Lower lobe of right lung (tissue), 2 donors: ENCODE measurements at regions not wholly inside any gene's neighbourhood (a gene's known extent, or its start where the extent isn't known, plus 50 kb on each side); places are given as distances from the start of the nearest gene placed in this dataset.

Experiments used
- ATAC-seq, 2 donors: fragments of 200-7000 bp; cut with Tn5 transposase; one replicate each; pipeline ENCODE4 v1.9.1; 2020 to 2022; ENCODE audit warnings: mild to moderate bottlenecking in 2 of 2, moderate library complexity in 2 of 2
- DNase-seq: peaks from one replicate; pipeline ENCODE4 v3.0.0-alpha.2; 2020
- H3K27ac ChIP-seq: fragments of 200-600 bp; one replicate; pipeline ENCODE4 v1.8.0; 2022
- H3K27me3 ChIP-seq: fragments of 200-600 bp; one replicate; pipeline ENCODE4 v1.8.0; 2022; ENCODE audit warnings: low read depth
- H3K36me3 ChIP-seq: fragments of 200-600 bp; one replicate; pipeline ENCODE4 v1.8.0; 2022; ENCODE audit warnings: mild to moderate bottlenecking
- H3K4me1 ChIP-seq: fragments of 200-600 bp; one replicate; pipeline ENCODE4 v1.8.0; 2022
- H3K4me3 ChIP-seq: fragments of 200-600 bp; one replicate; pipeline ENCODE4 v1.8.0; 2022; ENCODE audit warnings: mild to moderate bottlenecking
- H3K9me3 ChIP-seq: fragments of 200-600 bp; one replicate; pipeline ENCODE4 v1.8.0; 2022
- CTCF ChIP-seq: fragments of 200-600 bp; IDR thresholded peaks from one replicate; pipeline ENCODE4 v1.8.0; 2022; ENCODE audit warnings: antibody characterized with exemption, mild to moderate bottlenecking
- intact Hi-C: fragments of 100-400 bp; cut with DNase I; formaldehyde crosslinking; loops from one replicate; pipeline ENCODE4 v1.11.0; 2022
- donor health status: DM: no; HTN: yes; CAD: no; lungs with severe emphysema.

DNA sequence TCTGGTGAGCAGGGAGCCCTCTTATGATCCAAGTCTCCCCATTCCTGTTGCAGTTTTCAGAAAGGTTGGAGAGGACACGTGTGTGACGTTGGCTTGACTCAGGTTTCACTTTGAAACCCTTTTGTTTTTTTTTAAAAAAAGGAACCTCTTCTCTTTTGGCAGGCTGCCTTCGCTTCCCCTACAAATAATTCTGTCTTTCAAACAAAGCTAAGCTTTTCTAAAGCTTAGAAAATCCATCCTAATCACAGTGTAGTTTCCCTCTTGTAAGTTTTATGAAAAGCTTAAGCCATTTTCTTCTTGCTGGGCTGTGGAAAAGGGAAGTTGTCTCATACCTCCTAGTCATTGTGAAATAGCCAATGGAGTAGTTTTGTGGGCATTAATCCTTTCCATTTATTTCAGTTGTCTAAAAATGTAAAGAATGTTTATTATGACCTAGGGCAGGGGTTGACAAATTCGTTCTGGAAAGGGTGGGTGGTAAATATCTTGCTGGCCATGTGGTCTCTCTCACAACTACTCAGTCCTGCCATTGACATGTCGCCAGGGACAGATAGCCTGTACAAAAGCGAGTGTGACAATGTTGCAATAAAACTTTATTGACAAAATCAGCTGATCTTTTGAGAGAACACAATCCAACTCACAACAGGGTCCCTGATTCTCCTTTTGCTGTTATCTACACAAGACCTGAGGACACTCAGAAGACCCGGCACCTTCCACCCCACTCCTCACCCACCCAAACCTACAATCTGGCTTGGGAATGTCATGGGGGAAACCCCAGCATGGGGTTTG is 878.8 kb downstream of the RNF144A start:
- DNase-seq (no peak), ATAC-seq (peak; percentile 69 to 70)
- Histone ChIP-seq H3K4me3 (peak overlapping the region; percentile 25), H3K4me1 (peaks cover 15% of the 10 kb centered on the region), H3K27ac (peak overlapping the region; percentile 56), H3K27me3 (no peaks in the 10 kb centered on the region), H3K9me3 (peaks cover under 1% of the 10 kb centered on the region), H3K36me3 (no peaks in the 10 kb centered on the region)
- intact Hi-C loops, result no loop called here
- no peak for TF ChIP-seq CTCF

DNA sequence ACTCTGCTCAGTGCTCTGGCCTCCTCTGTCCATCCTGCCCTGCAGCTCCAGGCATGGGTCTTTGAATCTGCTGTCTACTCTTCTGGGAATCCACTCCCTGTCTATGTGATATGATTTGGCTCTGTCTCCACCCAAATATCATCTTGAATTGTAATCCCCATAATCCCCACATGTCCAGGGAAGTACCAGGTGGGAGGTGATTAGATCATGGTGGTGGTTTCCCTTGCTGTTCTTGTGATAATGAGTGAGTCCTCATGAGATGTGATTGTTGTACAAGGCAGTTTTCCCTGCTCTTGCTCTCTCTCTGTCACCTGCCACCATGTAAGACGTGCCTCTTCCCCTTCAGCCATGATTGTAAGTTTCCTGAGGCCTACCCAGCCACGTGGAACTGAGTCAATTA is 881.8 kb upstream of the ID2 start:
- intact Hi-C loops, result no loop called here
- DNase-seq (no peak), ATAC-seq (no peak)
- Histone ChIP-seq H3K4me3 (no peak overlapping the region), H3K36me3 (no peaks in the 10 kb centered on the region), H3K9me3 (peaks cover 9% of the 10 kb centered on the region), H3K4me1 (peaks cover under 1% of the 10 kb centered on the region), H3K27ac (no peak overlapping the region), H3K27me3 (no peaks in the 10 kb centered on the region)
- TF ChIP-seq CTCF, result no peak

- no peak for DNase-seq
- no peak for ATAC-seq
- intact Hi-C loops, result no loop called here
- Histone ChIP-seq H3K36me3 (no peaks in the 10 kb centered on the region), H3K9me3 (peaks cover 9% of the 10 kb centered on the region), H3K4me3 (no peak overlapping the region), H3K27me3 (no peaks in the 10 kb centered on the region), H3K4me1 (no peaks in the 10 kb centered on the region), H3K27ac (no peak overlapping the region)
- no peak for TF ChIP-seq CTCF
These were observed 880.6 kb upstream of the ID2 start for GRCh38 chr2:7801212-7801611.

GRCh38 chr2:7803515-7803914 is 878.3 kb upstream of the ID2 start:
- Histone ChIP-seq H3K4me3 (no peak overlapping the region), H3K4me1 (no peaks in the 10 kb centered on the region), H3K27ac (no peak overlapping the region), H3K9me3 (peaks cover 9% of the 10 kb centered on the region), H3K27me3 (no peaks in the 10 kb centered on the region), H3K36me3 (no peaks in the 10 kb centered on the region)
- DNase-seq (no peak), ATAC-seq (no peak)
- intact Hi-C loops, result no loop called here
- TF ChIP-seq CTCF, result no peak

DNA sequence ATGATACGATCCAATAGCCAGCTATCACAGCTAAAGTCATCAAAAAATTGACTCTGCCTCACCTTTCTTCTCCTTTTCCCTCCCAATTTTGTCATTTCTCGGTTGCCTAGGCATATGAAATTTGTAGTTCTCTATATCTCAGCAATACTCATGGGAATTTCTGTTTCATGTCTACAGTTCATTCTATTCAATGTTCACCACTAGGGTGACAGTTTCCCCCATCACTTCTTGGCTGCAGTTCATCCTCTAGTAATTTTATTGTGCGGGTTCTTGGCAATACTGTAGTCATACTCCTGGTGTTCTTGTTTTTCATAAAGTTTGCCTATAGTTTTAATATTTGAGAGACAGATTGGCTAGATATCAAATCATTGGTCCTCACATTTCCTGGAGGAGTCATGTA is 872.2 kb upstream of the ID2 start:
- ATAC-seq (no peak), DNase-seq (no peak)
- intact Hi-C loops, result no loop called here

More for the DNA sequence above, 872.2 kb upstream of the ID2 start:
- Histone ChIP-seq H3K4me3 (no peak overlapping the region), H3K36me3 (no peaks in the 10 kb centered on the region), H3K9me3 (no peaks in the 10 kb centered on the region), H3K4me1 (no peaks in the 10 kb centered on the region), H3K27me3 (no peaks in the 10 kb centered on the region), H3K27ac (no peak overlapping the region)
- TF ChIP-seq CTCF, result no peak
